ENCODE measurements at regions not wholly inside any gene's neighbourhood (a gene's known extent, or its start where the extent isn't known, plus 50 kb on each side); places are given as distances from the start of the nearest gene placed in this dataset.

DNA sequence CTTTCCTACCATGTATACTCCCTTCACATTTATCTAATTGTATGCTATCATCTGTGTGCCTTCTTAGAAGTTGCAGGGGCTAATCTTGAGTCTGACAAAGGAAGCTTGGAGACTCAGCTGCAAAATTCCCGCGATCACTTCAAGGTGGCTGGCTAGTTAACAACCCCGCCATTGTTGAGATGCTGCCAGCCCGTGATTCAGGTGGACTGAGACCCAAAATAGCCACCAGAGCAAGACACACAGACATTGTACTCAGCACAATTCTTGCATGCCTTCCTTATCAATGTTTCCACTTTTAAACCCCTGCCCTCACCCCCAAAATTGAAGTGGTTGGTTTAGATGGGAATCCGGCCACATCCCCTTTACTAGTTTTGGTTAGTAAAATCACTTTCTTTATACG is 225.8 kb upstream of the ZNF717 start:
- 34 to 53% (median 37%) methylated on average over 6 of the region's 6 CpGs for WGBS, 4 donors
- peak in 1 of 4 donors; percentile 31 for ATAC-seq
- no peaks in the 10 kb centered on the region for H3K36me3 ChIP-seq
- H3K27me3 ChIP-seq = no peaks in the 10 kb centered on the region
- no peak overlapping the region for H3K27ac ChIP-seq
- no peaks in the 10 kb centered on the region for H3K9me3 ChIP-seq
- no peak for TF ChIP-seq POLR2A (IDR thresholded peaks at IDR 0.05)
- TF ChIP-seq, protein P1, sequence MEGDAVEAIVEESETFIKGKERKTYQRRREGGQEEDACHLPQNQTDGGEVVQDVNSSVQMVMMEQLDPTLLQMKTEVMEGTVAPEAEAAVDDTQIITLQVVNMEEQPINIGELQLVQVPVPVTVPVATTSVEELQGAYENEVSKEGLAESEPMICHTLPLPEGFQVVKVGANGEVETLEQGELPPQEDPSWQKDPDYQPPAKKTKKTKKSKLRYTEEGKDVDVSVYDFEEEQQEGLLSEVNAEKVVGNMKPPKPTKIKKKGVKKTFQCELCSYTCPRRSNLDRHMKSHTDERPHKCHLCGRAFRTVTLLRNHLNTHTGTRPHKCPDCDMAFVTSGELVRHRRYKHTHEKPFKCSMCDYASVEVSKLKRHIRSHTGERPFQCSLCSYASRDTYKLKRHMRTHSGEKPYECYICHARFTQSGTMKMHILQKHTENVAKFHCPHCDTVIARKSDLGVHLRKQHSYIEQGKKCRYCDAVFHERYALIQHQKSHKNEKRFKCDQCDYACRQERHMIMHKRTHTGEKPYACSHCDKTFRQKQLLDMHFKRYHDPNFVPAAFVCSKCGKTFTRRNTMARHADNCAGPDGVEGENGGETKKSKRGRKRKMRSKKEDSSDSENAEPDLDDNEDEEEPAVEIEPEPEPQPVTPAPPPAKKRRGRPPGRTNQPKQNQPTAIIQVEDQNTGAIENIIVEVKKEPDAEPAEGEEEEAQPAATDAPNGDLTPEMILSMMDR (IDR thresholded peaks at IDR 0.05) = no peak
- no peak overlapping the region for H3K4me3 ChIP-seq
- DNase-seq = no peak
- H3K4me1 ChIP-seq = no peaks in the 10 kb centered on the region
- intact Hi-C loops (cut with DNase I) = no loop called here

DNA sequence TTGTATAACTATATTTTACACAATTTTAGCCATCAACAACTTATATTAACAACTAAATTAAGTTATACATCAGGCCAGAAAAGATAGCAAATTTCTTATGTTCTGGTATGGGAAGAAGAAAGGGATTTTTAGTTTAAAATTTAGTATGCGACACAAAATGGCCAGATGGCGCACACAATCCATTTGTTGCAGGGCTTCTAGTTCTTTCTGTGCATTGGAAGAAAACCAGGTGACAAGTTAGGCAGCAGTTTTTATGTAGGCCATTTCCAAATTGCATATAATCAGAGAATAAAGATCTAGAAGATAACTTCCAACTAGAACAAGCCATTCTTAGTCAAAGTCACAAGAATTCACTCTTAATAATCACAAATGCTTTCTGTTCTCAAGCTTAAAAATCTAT is 230.1 kb upstream of the ZNF717 start:
- TF ChIP-seq, protein P1 (IDR thresholded peaks at IDR 0.05) = no peak
- TF ChIP-seq POLR2A (IDR thresholded peaks at IDR 0.05) = no peak
- H3K27me3 ChIP-seq = no peaks in the 10 kb centered on the region
- no peaks in the 10 kb centered on the region for H3K4me1 ChIP-seq
- no peaks in the 10 kb centered on the region for H3K9me3 ChIP-seq
- no peak for DNase-seq
- H3K4me3 ChIP-seq = no peak overlapping the region
- intact Hi-C loops (cut with DNase I) = no loop called here
- H3K36me3 ChIP-seq = no peaks in the 10 kb centered on the region
- no peak for ATAC-seq
- WGBS, 4 donors = 94 to 99% (median 98%) methylated on average over 2 of the region's 2 CpGs
- H3K27ac ChIP-seq = no peak overlapping the region

DNA sequence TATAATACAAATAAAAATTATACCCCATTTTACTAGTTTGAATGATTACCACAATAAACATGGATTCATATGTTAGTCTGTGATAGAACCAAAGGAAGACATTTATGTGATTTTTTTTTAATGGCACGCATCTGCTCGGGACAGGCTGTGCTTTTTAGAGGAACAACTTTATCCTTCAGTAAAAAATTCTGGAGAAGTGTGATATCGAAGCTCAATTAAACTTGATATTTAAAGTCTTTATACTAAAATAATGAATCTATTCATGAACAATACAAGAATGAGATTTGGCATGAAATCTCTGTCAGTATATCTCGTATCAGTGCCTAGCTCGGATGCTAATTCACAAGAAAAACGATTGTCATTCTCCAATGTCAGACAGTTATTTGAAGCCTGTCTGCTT is 230.8 kb upstream of the ZNF717 start:
- ATAC-seq = no peak
- H3K9me3 ChIP-seq = no peaks in the 10 kb centered on the region
- H3K36me3 ChIP-seq = no peaks in the 10 kb centered on the region
- H3K27ac ChIP-seq = no peak overlapping the region
- H3K4me3 ChIP-seq = no peak overlapping the region
- no peak for TF ChIP-seq POLR2A (IDR thresholded peaks at IDR 0.05)
- TF ChIP-seq, protein P1 (IDR thresholded peaks at IDR 0.05) = no peak
- H3K27me3 ChIP-seq = no peaks in the 10 kb centered on the region
- DNase-seq = no peak
- WGBS, 4 donors = 77 to 84% (median 80%) methylated on average over 6 of the region's 6 CpGs
- intact Hi-C loops (cut with DNase I) = no loop called here
- H3K4me1 ChIP-seq = no peaks in the 10 kb centered on the region

DNA sequence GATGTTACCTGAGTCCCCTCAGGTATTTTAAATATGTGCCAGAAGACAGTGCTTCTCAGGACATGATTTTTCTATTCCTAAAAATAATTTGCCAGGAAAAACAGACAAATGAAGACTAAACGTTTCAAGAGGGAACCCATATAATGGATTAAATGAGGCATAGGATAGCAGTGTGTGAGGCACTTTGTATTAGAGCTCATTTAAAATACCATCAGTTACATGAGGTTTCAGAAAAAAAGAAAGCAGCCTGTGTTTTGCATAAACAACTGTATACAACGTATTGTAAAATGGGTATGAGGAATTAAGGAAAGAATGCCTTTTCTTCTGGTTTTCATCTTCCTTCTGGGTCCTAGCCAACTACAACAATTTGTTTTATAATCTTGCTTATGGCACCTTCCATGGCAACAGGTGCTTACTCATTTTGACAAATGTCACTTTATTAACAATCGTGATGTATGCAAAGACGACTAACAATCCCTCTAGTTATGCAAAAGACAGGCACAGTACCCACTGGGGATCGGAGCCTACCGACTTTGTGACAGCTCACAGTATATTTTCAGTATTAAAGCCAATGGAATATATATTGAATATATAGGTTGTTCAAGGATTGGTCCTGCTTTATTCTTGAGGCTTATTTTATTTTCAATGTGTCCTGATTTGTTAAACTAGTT is 231.6 kb upstream of the ZNF717 start:
- H3K9me3 ChIP-seq = no peaks in the 10 kb centered on the region
- no peaks in the 10 kb centered on the region for H3K36me3 ChIP-seq
- DNase-seq (no peak), ATAC-seq (no peak)
- H3K4me3 ChIP-seq = no peak overlapping the region
- H3K27ac ChIP-seq = no peak overlapping the region
- H3K27me3 ChIP-seq = no peaks in the 10 kb centered on the region
- intact Hi-C loops (cut with DNase I) = no loop called here
- no peak for TF ChIP-seq POLR2A (IDR thresholded peaks at IDR 0.05)
- TF ChIP-seq, protein P1 (IDR thresholded peaks at IDR 0.05) = no peak
- no peaks in the 10 kb centered on the region for H3K4me1 ChIP-seq
- 69 to 77% (median 75%) methylated on average over 6 of the region's 6 CpGs for whole genome bisulfite sequencing, 4 donors
